ENCODE measurements at regions not wholly inside any gene's neighbourhood (a gene's known extent, or its start where the extent isn't known, plus 50 kb on each side); places are given as distances from the start of the nearest gene placed in this dataset.

DNA sequence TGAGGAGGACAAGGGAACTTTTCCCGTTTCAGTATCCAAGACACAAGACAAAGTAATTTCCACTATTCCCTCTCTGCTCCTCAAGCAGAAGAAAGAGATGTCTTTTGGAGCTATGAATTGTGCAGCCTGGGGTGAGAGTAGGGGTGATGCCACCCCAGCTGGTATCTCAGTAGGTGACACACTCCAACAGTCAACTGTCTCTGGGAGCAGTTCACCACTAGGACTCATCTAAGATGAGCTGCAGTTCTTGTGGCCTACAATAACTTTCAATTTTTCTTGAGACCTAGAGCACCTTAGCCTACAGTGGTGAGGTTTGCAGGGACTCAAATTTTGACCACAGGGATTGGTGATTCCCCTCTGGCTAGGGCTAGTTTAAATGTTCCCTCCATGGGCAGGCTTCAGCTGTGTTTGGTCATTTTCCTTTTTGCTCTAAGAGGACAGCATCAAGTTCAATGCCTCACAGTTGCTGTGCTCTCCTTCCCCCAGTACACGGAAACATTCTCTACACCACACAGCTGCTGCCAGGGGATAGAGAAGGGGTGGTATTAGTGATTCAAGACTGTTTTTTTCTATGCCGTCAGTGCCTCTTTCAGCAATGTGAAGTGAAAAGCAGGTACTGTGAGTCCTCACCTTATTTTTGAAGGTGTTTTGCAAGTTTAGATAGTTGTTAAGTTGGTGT lies 278.6 kb upstream of the RORB start:
- TF ChIP-seq, protein P1, sequence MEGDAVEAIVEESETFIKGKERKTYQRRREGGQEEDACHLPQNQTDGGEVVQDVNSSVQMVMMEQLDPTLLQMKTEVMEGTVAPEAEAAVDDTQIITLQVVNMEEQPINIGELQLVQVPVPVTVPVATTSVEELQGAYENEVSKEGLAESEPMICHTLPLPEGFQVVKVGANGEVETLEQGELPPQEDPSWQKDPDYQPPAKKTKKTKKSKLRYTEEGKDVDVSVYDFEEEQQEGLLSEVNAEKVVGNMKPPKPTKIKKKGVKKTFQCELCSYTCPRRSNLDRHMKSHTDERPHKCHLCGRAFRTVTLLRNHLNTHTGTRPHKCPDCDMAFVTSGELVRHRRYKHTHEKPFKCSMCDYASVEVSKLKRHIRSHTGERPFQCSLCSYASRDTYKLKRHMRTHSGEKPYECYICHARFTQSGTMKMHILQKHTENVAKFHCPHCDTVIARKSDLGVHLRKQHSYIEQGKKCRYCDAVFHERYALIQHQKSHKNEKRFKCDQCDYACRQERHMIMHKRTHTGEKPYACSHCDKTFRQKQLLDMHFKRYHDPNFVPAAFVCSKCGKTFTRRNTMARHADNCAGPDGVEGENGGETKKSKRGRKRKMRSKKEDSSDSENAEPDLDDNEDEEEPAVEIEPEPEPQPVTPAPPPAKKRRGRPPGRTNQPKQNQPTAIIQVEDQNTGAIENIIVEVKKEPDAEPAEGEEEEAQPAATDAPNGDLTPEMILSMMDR (IDR thresholded peaks at IDR 0.05; ENCODE audit: control insufficient read depth, extremely low read depth, insufficient read depth): no peak
- no peak for DNase-seq (ENCODE audit: low read depth)

DNA sequence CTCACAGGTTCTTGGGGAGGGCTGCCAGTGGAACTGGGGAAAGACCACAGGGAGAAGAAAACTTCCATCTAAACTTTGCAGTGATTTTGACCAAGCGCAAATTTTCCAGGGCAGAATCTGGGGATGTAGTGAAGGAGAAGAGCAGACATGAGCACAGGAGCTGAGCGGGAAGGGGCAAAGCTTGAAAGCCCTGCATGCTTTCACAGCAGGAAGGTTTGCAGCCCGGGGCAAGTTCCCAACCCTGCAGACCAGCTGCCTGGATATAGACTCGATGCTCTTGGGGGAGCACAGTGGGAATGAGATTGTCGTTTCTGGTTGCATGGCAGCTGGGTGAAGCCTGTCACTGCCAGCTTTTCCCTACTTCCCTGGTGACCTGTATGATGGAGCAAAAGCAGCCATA lies 276.8 kb upstream of the RORB start:
- TF ChIP-seq, protein P1 (IDR thresholded peaks at IDR 0.05; ENCODE audit: control insufficient read depth, extremely low read depth, insufficient read depth): no peak
- H3K4me3 ChIP-seq (ENCODE audit: low read depth, low read length): no peak overlapping the region
- DNase-seq (ENCODE audit: low read depth): no peak

More for the DNA sequence above, 278.6 kb upstream of the RORB start:
- H3K4me3 ChIP-seq (ENCODE audit: low read depth, low read length): no peak overlapping the region

DNA sequence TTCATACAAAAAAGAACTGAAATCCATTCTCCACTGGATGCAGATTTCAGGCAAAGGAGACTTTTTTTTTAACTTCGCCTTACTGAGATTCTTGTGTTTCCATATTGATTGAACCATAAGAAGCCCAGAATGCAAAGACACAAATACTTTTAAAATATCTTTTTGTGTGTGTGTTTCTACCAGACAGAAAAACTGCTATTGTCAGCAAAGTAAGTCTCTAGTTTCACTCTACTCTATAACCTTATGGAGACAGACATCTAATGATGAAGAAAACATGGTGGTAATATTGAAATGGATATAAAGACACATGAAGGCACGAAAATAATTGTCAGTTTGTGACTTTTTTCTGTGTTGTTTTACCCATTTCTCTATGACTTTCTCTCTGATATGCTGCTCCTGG lies 260.3 kb upstream of the RORB start:
- H3K4me3 ChIP-seq (ENCODE audit: low read depth, low read length): no peak overlapping the region
- TF ChIP-seq, protein P1 (IDR thresholded peaks at IDR 0.05; ENCODE audit: control insufficient read depth, extremely low read depth, insufficient read depth): no peak
- DNase-seq (ENCODE audit: low read depth): no peak

DNA sequence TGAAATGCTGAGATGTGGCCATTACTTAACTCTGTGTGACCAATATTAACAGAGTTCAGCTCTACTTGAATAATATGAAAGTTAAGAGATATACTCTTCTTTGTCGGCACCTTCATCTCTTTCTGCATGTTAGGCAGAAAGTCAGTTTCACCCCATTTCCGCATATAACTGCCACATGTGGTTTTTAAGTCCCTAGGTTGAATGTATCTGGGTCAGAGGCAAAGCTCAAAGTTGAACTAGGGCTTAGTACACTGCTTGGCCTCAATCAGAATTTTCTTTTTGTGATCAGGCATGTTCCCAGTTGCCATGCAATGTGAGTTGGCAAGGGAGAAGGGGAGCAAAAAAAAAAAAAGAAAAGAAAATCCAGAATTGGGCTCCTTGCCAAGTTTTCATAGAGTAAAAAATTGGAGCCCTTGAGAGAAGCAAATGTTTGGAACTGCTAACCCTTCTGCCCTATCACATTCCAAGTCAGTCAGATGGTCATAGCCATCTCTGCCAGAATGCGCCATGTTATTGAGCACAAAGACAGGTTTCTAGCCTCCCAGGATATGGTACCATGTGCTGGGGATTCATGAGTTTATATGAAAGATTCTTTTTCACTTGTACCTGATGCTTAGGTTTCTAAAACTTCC lies 251.2 kb upstream of the RORB start:
- no peak for DNase-seq (ENCODE audit: low read depth)
- H3K4me3 ChIP-seq (ENCODE audit: low read depth, low read length): no peak overlapping the region
- TF ChIP-seq, protein P1 (IDR thresholded peaks at IDR 0.05; ENCODE audit: control insufficient read depth, extremely low read depth, insufficient read depth): no peak

DNA sequence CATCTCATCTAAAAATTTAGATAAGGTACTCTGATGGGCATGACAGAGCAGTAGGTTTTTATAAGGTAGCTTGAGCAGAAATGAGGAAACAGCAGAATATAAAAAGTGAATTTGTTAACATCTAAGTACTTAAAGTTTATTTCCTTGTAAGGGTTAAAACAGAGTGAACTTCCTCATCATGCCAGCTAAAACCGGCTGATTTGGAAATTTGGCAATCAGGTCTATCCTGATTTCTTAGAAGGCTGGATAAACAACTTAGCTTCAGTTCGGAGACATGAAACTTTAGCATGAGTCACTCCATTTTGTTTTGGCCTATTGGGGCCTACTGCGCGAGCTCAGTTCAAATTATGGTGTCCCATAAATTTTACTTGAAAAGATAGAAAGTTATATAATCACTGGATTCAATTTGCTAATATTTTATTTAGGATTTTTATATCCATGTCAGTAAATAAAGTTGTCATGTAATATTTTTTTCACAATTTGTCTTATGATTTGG lies 241.6 kb upstream of the RORB start:
- H3K4me3 ChIP-seq (ENCODE audit: low read depth, low read length): no peak overlapping the region
- peak; percentile 4 for DNase-seq (ENCODE audit: low read depth)
- TF ChIP-seq, protein P1 (IDR thresholded peaks at IDR 0.05; ENCODE audit: control insufficient read depth, extremely low read depth, insufficient read depth): no peak

DNA sequence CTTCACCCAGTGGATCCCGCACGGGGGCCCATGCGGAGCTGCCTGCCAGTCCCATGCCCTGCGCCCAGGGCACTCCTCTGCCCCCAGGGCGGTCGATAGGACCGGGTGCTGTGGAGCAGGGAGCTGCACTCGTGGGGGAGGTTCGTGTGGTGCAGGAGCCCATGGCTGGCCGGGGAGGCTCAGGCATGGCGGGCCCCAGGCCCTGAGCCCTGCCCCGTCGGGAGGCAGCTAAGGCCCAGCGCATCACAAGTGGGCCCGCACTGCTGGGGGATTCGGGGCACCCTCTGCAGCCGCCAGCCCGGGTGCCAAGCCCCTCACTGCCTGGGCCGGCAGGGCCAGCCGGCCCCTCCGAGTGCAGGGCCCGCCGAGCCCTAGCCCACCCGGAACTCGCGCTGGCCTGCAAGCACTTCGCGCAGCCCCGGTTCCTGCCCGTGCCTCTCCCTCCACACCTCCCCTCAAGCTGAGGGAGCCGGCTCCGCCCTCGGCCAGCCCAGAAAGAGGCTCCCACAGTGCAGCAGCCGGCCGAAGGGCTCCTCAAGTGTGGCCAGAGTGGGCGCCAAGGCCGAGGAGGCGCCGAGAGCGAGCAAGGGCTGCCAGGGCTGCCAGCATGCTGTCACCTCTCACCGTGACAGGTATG lies 221.1 kb upstream of the RORB start:
- no peak for DNase-seq (ENCODE audit: low read depth)
- no peak overlapping the region for H3K4me3 ChIP-seq (ENCODE audit: low read depth, low read length)
- TF ChIP-seq, protein P1 (IDR thresholded peaks at IDR 0.05; ENCODE audit: control insufficient read depth, extremely low read depth, insufficient read depth): no peak

All from LNCaP clone FGC (cell line).